Fibroblast of skin of back (primary cell): ENCODE measurements at regions not wholly inside any gene's neighbourhood (a gene's known extent, or its start where the extent isn't known, plus 50 kb on each side); places are given as distances from the start of the nearest gene placed in this dataset.

Source experiments
- DNase-seq: peaks from one replicate; pipeline ENCODE4 v3.0.0-alpha.2; 2013

DNA sequence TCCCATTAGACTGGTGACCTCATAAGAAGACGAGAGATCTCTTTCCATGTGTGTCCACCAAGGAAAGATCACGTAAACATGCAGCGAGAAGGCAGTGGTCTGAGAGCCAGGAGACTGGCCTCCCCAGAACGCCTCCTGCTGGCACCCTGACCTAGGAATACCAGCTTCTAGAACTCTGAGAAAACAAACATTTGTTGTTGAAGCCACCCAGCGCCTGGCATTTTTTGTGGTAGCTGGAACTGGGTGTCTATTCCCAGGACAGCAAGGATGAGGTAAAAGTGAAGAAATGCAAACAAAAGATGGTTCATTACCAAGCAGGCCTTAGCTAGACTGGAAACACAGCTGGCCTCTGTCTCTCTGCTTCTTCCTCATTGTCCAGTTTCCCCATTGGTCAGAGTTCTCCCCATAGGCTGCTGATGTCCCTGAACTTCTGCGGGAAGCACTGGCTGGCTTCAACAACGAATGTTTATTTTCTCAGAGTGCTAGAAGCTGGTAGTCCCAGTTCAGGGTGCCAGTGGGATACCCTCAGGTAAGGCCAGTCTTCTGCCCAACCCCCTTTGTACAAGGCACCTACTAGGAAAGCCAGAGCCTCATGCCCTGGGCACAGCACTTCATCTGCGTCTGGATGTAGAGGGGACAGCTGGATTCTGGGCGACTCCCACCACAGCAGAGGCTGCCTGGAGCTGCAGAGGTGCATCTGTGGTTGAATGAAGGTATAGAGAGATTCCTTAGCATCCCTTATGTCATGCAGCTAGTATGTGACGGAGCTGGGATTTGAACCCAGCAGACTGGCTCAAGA, 304.9 kb downstream of the TCERG1L start:
- DNase-seq = no peak

DNA sequence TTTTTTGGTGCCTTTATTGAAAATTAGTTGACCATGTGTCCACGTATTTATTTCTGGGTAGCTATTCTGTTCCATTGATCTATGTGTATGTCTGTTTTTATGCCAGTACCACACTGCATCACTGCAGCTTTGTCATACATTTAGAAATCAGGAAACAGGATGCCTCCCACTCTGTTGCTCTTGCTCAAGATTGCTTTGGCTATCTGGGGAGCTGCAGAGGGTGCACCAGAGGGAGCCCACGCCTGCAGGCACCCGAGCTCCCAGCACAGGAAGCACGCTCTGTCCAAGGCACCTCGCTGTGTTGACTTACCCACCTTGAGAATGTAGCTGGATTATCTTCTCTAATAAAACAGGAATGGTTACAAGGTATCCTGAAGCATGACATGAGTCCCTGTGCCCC, 301.7 kb downstream of the TCERG1L start:
- no peak for DNase-seq

DNA sequence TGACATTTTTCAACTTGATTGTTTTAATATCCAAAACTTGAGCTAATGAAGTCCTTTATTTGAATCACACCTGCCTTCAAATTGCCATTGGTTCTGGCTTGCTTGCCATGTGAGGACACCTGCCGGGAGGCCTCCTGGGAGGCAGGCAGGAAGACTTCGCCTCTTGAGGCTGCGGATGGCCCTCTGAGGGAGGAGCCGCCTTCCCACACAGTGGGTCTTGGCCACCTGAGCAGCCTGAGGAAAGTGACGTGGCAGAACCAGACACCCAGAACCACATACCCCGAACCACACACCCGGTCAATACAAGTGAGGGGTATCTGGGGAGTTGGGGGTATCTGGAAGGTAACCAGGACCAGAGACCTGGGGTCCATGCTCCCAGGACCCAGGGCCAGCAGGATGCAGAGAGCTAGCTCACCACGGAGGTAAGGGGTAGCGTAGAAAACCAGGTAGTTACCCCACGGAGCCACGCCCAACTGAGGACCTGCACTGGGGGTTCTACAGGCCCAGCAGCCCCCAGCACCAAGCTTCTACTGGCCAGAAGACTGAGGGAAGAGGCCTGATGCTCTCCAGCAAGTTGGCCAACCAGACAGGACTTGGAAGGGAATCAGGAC, 300.5 kb downstream of the TCERG1L start:
- no peak for DNase-seq

DNA sequence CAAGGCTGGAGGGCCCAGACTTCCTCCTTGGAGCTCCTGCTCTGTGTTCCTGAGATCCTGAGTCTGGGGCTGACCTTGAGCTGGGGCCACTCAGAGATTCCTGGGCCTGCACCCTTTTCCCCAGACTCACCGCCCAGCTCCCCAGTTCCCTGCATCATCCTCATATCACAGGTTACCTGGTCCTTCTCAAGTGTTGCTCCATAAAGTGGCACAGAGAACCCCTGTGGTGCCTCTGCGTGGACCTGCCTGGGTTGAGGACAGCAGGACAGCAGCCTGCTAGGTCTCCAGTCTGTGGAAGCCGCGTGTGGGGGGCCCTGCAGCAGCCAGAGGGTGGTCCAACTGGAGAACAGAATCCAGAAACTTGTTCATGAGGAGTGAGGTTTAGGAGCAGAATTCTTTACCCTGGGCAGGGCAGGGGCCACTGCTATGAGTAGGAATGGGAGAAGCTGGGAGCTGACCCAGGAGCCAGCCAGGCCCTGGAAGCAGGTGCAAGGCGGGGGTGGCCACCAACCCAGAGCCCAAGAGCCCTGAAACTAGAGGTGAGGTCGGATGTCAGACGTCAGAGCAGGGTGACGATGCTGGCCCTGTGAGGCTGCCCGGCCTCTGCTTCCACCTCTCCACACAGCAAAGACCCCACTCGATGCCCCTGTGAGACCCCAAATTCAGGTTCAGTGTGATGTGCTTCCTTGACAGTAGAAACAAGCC, 299.4 kb downstream of the TCERG1L start:
- no peak for DNase-seq

DNA sequence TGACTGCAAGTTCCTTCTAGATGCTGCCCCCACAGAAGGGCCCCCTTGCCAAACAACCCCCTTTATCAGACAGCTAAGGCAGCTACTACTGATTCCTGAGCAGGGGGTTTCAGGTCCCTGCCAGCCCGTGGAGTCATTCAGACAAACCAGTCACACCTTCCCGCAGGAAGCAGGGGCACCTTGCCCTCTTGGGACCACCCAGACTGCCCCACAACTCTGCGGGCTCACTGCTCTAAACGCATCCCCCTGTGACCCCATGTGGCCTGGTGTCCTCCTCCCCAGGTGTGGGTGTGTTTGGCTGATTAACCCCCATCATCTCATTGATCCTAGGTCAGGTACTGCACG, 298.9 kb downstream of the TCERG1L start:
- no peak for DNase-seq

DNA sequence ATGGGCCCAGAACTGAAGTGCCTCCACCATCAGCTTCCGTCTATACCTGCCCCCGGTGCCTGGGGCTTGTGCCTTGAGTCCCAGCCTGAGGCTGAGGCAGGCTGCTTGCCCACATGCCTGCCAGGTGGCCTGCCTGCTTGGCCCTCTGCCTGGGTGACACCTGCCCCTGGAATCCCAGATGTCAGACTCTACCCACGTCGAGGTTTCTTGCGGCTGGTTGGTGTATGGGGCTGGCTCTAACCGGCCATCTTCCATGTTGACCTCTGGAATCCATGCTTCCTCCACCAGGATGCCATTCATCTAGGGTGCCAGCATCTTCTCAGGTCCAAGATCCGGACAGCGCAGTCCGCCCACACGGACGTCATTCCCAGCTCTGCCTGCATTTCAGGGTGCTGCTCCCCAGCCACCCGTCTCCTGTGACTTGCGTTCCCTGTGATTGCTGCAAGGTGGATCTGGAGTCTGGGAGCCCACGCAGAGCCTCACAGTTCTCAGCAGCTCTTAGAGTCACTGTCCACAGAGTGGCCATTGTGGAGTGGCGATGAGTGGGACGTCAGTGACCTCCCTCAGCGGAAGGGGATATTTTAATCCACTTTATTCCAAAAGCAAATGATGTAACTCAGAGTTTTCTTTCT, 298.1 kb downstream of the TCERG1L start:
- no peak for DNase-seq

DNA sequence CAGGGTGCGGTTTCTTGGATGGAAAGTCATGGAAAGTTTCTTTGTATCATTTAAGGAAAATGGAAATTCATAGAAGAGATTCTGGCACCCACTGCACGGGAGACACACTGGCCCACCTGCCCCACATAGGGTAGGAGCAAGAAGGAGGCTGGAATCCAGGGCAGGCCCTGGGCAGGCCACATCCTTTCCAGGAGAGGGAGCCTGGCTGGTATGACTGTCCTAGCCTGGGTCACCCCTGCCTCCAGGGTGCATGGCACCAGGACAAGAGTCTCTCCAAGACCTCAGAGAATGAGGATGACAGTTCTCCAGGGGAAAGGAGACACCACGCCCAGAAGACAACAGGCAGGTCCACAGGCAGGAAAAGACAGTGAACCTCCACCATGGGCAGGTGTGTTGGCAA, 297.2 kb downstream of the TCERG1L start:
- no peak for DNase-seq

DNA sequence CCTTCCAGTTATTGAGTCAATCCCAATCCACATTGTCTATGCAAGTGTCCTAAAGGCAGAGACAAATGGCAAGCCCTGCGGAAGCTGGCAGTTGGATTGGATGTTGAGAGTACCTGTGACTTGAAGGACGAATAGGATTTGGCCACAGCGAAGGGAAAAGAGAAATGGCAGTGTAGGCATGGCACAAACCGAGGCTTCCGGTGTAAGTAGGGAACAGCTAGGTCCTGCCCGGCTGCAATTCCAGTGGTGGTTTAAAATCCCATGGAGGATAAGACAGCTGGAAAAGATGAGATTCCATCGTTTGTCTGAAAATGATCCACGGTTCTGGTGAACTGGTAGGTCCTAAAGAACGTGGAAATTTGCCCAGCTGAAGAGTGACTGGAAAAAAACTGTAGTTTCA, 296.2 kb downstream of the TCERG1L start:
- DNase-seq = no peak

DNA sequence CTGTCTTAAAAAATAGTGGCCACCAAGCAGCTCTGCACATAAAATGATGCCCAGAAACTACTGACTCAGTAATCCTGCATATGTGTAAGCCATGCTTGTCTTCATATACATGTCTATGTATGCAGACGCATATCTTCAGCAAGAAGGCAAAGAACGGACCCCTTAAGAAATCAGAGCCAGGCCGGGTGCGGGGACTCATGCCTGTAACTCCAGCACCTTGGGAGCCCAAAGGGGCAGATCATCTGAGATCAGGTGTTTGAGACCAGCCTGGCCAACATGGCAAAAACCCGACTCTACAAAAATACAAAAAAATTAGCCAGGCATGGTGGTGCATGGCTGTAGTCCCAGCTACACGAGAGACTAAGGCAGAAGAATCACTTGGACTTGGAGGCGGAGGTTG, 295.0 kb downstream of the TCERG1L start:
- DNase-seq = no peak

DNA sequence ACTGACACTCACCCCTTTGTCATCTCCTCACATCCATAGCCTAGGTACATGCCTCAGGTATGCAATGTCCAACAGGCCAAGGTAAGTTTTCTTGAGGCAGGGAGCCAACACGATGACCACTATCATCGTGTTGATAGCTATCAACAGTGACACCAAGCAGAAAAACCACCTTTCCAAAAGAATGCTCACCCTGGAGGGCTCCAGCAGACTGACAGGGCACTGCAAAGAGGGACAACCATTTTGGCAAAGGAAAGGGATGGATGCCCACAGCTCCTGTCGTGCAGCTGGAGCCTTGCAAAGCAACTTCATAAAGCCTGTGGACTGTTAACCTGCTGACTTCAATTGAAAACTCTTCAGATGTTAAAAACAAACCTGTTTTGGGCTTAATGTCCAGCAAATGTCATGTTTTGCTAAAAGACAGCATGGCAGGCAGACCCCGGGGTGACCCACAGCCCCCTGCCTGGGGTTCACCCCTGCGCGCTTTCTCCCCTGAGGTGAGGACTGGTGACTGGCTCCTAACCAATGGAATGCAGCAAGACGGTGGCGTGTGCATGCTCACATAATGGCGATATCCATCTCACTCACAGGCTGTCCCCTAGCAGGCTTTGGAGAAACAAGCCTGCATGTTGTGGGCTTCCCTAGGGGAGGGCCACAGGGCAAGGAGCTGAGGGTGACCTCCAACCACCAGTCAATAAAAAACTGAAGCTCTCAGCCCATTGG, 293.8 kb downstream of the TCERG1L start:
- DNase-seq = no peak

DNA sequence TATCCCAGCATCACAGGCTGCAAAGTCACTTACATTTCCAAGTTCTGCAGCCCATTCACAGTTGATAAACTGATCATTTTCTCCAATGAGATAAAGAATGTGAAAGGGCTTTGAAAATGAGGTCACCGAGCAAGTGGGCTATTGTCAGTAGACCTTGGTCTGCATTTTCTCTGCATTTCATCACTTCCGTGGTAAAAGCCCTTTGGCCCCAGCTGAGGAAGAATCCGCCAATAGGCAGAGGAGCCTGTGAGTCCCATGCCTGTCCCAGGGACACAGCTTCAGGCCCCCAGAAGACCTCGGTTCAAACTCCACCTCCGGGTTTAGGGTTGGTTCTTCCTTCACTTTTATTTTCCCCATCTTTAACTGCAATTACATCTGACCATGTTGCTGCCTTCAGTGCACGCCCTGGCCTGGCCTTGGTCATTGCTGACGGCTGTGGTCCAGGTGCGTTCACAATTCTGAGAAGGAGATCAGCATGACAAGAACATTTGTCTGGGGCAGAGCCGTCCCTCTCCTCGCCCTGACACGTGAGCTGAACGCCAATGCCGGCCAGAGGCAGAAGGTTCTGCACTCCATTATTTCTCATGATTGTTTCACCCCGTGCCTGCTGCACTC, 292.5 kb downstream of the TCERG1L start:
- no peak for DNase-seq

DNA sequence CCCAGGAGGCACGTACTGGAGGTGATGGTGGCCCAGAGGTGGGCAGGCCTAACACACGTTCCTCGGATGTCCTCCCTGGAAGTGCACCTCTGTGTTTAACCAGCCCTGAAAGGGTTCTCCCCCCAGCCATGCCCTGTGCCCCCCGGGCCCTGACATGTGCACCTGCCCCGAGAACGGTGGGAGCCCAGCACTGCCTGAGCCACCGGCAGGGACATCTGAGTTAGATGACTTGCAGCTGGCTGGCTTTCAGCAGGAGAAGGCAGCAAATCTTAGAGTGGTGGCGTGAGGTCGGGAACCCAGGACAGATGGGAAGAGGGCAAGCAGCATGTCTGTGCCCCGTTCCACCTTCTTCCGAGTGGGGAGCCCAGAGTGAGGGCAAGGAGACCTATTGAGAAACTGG, 291.8 kb downstream of the TCERG1L start:
- DNase-seq = no peak

DNA sequence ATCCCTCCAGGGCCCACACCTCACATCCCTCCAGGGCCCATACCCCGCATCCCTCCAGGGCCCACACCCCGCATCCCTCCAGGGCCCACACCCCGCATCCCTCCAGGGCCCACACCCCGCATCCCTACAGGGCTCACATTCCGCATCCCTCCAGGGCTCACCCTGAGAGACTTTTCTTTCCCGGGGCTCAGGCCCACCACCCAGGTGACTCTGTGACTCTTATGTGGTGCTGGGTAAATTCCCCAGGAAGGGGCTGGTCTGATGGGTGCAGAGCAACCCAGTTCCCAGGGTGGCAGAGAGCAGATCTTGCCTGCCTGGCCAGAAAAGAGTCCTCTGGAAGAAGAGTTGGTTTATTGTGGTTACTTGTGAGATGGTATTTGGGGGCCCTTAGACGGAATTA, 290.7 kb downstream of the TCERG1L start:
- DNase-seq = no peak

DNA sequence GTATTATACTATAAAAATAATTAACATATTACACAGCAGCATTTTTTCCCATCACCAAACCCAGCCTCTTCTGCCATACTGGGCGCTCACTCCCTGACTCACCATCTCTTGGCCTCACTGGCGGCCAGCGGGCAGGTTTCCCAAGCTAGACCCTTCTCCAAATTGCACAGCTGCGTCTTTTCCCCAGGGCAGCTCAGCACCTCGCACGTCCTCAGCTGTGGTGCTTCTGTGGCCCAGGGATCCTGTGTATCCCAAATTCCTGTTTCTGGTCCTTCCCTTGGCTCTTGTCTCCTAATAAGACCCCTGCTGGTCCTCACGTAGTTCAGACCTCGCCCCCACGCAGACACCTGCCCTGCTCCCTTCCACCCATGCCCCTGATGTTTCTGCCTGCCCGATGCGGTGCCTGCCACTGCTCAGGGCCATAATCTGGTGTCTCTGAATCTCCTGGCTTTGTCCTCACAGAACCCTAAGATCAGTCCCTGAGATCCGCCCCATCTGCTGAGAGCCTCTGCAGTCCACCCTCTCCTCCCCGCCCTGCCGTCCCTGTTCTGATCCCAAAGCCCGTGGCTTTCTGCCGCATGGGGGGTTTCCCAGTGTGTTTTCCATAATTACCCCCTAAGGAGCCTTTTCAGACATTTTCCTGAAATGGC, 290.1 kb downstream of the TCERG1L start:
- no peak for DNase-seq

DNA sequence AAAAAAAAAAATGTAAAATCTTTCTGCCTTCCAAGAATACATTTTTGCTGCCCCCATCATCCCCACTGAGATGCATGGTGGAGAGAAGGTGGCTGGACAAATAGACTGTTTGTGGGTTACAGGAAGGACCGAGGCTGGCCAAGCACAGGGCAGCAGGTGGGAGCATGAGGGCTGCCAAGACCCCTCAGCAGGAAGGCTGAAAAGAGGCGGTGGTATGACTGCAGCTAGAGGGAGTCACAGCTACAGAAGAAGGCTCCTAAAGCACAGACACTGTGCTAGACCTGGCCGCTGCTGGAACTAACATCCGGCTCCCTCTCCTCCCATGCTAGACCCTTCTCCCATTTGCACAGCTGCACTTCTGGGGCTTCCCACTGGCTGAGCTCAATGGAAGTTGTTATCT, 289.6 kb downstream of the TCERG1L start:
- no peak for DNase-seq

DNA sequence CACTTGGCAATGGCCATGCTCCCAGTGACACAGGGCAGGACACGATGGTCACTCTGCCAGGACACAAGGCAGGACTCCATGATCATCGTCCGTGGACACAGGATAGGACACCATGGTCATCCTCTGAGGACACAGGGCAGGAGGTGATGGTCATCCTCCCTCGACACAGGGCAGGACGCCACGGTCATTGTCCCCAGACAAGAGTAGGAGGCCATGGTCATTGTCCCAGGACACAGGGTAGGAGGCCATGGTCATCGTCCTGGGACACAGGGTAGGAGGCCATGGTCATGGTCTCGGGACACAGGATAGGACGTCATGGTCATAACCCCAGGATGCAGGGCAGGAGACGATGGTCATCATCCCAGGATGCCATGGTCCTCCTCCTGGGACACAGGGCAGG, 289.2 kb downstream of the TCERG1L start:
- no peak for DNase-seq

DNA sequence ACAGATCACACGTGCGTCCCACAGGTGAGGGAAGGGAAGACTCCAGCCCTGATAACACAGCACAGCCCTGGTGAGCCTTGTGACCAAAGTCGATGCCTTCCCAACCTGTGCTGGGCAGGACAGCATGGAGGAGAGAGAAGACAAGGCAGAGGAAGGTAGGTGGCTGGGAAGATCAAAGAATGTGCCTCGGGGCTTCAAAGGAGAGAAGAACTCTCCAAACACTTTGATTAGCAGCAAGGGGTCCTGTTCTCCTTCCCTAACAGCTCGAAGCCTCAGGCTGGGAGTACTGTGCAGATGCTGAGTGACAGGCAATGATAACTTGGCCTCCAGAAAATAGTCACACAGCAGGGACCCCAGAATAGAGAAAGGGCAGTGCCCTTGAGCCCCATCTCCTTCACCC, 288.5 kb downstream of the TCERG1L start:
- no peak for DNase-seq

DNA sequence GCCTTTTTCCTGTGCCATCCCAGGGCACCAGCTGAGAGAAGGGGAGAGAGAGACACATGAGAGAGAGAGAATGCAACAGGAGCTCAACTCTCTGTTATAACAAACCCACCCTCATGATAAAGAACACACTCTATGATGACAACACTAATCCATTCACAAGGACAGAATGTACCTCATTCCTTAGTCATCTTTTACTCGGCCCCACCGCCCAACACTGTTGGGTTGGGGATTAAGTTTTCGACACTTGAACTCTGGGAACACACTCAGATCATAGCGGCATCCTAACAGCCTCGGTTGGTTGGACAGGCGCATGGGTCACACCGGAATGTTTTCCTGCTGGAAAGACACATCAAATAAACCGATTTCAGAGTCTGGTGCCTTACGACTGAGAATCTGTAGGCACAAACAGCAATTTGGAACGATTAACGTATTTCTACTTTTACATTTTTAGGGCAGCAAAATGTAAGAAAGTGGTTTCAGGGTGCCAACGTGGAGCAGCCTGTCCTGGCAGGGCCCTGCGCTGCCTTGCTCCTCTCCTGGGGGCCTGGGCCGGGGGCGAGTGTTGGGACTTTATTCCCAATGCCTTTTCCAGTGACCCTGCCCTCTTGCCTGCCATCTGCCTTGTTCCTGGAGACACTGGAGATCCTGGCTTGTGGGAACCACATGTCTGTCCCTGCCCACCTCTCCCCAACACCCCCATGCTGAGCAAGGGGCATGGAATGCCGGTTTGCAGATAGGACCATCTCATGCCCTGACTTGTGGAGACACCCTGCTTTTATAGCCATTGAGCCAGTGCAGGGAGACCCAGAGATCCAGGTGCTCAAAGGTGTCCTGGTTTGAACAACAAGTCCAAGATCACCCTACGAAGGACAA, 287.0 kb downstream of the TCERG1L start:
- DNase-seq = no peak

DNA sequence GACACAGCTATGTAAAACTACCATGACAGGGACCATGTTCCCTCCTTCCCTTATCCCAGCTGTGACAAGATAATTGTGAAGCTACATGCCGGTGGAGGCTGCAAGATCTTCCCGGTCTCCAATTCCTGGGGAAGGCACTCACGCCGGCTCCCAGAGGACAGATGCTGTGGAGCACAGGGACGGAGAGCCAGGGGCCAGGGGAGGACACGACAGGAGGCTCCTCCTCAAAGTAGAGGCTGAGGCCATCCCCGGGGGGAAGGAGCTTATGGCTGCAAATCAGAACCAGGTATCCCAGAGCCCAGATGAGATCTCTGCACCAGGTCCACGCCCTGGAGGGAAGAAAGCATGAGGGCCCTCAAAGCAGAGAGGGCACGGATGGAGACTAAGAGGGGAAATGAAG, 286.2 kb downstream of the TCERG1L start:
- DNase-seq = no peak

DNA sequence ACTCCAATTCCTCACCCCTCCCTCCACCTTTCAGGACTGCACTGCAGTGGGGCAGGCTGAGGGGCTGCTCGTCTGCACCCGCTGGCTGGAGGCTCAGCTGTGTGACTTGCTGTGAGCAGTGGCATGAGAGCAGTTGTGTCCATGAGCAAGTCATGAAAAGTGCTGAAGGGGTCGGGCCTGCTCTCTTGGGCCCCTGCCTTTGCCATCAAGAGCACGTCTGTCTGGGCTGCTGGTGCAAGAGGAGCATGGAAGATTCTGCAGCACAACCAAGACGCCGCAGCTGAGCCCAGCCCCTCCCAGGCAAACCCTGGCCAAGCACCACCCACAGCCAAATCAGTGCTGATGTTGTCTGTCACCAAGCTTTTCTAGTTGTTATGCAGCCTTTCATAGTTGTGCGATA, 284.3 kb downstream of the TCERG1L start:
- no peak for DNase-seq

DNA sequence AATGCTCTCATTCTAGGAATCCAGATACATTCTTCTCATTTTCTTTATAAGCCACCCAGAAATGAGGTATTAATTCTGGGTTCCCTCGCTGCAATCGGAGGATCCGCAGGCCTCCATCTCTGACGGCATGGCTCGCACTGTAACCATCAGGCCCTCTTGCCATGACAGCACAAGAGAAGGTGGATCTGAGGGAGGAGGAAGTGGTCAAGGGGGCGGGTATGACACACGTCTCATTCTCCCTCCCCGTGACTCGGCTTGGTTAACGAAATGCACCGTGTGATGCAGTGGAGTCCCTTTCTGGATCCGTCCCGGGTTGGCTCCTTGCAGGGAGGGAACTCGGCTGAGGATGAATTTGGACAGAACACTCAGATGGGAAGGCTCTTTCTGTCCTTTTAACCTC, 280.2 kb downstream of the TCERG1L start:
- DNase-seq = no peak
